ENCODE measurements at regions not wholly inside any gene's neighbourhood (a gene's known extent, or its start where the extent isn't known, plus 50 kb on each side); places are given as distances from the start of the nearest gene placed in this dataset.

DNA sequence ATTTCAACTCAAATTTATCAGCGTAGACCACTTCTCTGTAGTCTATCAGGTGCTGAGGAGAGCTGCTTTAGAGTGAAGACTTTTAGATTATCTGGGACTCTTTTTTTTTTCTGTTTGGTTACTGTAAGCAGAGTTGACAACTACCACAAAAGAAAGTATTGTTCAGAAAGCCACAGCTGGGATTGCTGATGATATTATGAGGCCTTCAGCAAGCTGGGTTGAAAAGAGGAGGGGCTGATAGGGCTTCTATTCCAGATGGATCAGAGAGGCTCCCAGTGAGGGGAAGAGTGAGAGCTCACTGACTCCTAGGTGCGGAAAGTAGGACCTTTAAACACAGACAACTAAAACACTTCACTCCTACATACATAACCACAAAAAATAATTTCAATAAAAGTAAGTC is 188.5 kb upstream of the FERD3L start (continued):
- TF ChIP-seq TAF7 (optimal IDR thresholded peaks at IDR 0.05; ENCODE audit: borderline replicate concordance, low read depth, low read length): no peak
- no peak for TF ChIP-seq HDAC2 (IDR thresholded peaks at IDR 0.05; ENCODE audit: borderline replicate concordance in 1 of 2, low read depth in 2 of 2, low read length in 2 of 2)
- no peak for TF ChIP-seq EGR1 (IDR thresholded peaks at IDR 0.05; ENCODE audit: borderline replicate concordance, low read depth, low read length)
- no peak for TF ChIP-seq RXRA (IDR thresholded peaks at IDR 0.05; ENCODE audit: insufficient read depth, low read depth, low read length)
- TF ChIP-seq EP300 (IDR thresholded peaks at IDR 0.05; ENCODE audit: borderline replicate concordance in 1 of 2, low read depth in 2 of 2, low read length in 2 of 2): no peak
- no peak for TF ChIP-seq BRCA1 (IDR thresholded peaks at IDR 0.05; ENCODE audit: low read depth, low read length)
- TF ChIP-seq, protein P1, sequence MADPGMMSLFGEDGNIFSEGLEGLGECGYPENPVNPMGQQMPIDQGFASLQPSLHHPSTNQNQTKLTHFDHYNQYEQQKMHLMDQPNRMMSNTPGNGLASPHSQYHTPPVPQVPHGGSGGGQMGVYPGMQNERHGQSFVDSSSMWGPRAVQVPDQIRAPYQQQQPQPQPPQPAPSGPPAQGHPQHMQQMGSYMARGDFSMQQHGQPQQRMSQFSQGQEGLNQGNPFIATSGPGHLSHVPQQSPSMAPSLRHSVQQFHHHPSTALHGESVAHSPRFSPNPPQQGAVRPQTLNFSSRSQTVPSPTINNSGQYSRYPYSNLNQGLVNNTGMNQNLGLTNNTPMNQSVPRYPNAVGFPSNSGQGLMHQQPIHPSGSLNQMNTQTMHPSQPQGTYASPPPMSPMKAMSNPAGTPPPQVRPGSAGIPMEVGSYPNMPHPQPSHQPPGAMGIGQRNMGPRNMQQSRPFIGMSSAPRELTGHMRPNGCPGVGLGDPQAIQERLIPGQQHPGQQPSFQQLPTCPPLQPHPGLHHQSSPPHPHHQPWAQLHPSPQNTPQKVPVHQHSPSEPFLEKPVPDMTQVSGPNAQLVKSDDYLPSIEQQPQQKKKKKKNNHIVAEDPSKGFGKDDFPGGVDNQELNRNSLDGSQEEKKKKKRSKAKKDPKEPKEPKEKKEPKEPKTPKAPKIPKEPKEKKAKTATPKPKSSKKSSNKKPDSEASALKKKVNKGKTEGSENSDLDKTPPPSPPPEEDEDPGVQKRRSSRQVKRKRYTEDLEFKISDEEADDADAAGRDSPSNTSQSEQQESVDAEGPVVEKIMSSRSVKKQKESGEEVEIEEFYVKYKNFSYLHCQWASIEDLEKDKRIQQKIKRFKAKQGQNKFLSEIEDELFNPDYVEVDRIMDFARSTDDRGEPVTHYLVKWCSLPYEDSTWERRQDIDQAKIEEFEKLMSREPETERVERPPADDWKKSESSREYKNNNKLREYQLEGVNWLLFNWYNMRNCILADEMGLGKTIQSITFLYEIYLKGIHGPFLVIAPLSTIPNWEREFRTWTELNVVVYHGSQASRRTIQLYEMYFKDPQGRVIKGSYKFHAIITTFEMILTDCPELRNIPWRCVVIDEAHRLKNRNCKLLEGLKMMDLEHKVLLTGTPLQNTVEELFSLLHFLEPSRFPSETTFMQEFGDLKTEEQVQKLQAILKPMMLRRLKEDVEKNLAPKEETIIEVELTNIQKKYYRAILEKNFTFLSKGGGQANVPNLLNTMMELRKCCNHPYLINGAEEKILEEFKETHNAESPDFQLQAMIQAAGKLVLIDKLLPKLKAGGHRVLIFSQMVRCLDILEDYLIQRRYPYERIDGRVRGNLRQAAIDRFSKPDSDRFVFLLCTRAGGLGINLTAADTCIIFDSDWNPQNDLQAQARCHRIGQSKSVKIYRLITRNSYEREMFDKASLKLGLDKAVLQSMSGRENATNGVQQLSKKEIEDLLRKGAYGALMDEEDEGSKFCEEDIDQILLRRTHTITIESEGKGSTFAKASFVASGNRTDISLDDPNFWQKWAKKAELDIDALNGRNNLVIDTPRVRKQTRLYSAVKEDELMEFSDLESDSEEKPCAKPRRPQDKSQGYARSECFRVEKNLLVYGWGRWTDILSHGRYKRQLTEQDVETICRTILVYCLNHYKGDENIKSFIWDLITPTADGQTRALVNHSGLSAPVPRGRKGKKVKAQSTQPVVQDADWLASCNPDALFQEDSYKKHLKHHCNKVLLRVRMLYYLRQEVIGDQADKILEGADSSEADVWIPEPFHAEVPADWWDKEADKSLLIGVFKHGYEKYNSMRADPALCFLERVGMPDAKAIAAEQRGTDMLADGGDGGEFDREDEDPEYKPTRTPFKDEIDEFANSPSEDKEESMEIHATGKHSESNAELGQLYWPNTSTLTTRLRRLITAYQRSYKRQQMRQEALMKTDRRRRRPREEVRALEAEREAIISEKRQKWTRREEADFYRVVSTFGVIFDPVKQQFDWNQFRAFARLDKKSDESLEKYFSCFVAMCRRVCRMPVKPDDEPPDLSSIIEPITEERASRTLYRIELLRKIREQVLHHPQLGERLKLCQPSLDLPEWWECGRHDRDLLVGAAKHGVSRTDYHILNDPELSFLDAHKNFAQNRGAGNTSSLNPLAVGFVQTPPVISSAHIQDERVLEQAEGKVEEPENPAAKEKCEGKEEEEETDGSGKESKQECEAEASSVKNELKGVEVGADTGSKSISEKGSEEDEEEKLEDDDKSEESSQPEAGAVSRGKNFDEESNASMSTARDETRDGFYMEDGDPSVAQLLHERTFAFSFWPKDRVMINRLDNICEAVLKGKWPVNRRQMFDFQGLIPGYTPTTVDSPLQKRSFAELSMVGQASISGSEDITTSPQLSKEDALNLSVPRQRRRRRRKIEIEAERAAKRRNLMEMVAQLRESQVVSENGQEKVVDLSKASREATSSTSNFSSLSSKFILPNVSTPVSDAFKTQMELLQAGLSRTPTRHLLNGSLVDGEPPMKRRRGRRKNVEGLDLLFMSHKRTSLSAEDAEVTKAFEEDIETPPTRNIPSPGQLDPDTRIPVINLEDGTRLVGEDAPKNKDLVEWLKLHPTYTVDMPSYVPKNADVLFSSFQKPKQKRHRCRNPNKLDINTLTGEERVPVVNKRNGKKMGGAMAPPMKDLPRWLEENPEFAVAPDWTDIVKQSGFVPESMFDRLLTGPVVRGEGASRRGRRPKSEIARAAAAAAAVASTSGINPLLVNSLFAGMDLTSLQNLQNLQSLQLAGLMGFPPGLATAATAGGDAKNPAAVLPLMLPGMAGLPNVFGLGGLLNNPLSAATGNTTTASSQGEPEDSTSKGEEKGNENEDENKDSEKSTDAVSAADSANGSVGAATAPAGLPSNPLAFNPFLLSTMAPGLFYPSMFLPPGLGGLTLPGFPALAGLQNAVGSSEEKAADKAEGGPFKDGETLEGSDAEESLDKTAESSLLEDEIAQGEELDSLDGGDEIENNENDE (IDR thresholded peaks at IDR 0.05; ENCODE audit: insufficient replicate concordance, low read length): no peak

Measured in H1 (cell line).